ENCODE measurements at regions not wholly inside any gene's neighbourhood (a gene's known extent, or its start where the extent isn't known, plus 50 kb on each side); places are given as distances from the start of the nearest gene placed in this dataset.
"Not testable (repeated sequence)": the region's sequence is repeated elsewhere in the genome, so short reads cannot be mapped to it uniquely, and the experiment has no call there.

GRCh38 chr9:97193767-97194166 is 113.7 kb upstream of the CCDC180 start:
- TF ChIP-seq EZH2 (IDR thresholded peaks at IDR 0.05; ENCODE audit: borderline replicate concordance, low read depth, low read length, severe bottlenecking): not testable (repeated sequence)
- TF ChIP-seq, protein P1, sequence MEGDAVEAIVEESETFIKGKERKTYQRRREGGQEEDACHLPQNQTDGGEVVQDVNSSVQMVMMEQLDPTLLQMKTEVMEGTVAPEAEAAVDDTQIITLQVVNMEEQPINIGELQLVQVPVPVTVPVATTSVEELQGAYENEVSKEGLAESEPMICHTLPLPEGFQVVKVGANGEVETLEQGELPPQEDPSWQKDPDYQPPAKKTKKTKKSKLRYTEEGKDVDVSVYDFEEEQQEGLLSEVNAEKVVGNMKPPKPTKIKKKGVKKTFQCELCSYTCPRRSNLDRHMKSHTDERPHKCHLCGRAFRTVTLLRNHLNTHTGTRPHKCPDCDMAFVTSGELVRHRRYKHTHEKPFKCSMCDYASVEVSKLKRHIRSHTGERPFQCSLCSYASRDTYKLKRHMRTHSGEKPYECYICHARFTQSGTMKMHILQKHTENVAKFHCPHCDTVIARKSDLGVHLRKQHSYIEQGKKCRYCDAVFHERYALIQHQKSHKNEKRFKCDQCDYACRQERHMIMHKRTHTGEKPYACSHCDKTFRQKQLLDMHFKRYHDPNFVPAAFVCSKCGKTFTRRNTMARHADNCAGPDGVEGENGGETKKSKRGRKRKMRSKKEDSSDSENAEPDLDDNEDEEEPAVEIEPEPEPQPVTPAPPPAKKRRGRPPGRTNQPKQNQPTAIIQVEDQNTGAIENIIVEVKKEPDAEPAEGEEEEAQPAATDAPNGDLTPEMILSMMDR (IDR thresholded peaks at IDR 0.05; ENCODE audit: borderline replicate concordance, extremely low read depth, low read length, poor library complexity, severe bottlenecking): not testable (repeated sequence)

Measured in DND-41 (cell line).